NCI-H748 (cell line): ENCODE measurements at regions not wholly inside any gene's neighbourhood (a gene's known extent, or its start where the extent isn't known, plus 50 kb on each side); places are given as distances from the start of the nearest gene placed in this dataset.
"Not testable (repeated sequence)": the region's sequence is repeated elsewhere in the genome, so short reads cannot be mapped to it uniquely, and the experiment has no call there.

Experiments used
- DNase-seq: peaks from one replicate; lab custom pipeline; 2025; ENCODE audit not compliant: unreplicated experiment; lab: John Stamatoyannopoulos, UW

DNA sequence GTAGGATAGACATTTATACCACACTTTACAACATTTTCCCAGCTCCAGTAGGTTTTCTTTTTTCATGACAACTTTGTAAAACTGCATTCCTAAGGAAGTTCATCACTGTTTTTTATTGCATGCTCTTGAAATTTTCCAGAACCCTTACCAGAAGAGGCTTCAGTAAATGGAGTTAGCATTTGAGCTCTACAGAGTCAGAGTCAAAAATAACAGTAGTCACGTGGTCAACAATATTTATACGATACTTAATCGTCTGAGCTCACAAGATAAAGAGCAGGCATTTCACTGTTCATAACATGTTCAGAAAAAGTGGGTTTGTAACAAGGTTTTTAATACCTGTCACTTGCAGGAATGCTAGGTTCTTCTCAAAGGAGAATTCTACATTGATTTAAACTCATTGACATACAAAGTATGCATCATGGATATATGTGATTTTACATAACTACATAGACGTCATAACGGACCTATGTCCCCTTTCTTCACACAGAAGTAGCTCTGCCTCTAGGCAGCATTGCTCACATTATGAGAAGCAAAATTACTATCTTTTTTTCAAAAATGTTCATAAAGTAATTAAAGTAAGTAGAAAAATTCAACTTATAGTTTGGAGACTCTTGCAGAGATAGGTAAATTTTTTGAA, 187.0 kb upstream of the COL3A1 start:
- DNase-seq: no peak

GRCh38 chr2:188787658-188788240, 186.4 kb upstream of the COL3A1 start:
- DNase-seq: peak; percentile 7

GRCh38 chr2:188788621-188789020, 185.6 kb upstream of the COL3A1 start:
- no peak for DNase-seq

- DNase-seq: no peak
These were observed 184.2 kb upstream of the COL3A1 start for GRCh38 chr2:188789951-188790350.

GRCh38 chr2:188794453-188794852, 179.7 kb upstream of the COL3A1 start:
- DNase-seq: not testable (repeated sequence)

DNA sequence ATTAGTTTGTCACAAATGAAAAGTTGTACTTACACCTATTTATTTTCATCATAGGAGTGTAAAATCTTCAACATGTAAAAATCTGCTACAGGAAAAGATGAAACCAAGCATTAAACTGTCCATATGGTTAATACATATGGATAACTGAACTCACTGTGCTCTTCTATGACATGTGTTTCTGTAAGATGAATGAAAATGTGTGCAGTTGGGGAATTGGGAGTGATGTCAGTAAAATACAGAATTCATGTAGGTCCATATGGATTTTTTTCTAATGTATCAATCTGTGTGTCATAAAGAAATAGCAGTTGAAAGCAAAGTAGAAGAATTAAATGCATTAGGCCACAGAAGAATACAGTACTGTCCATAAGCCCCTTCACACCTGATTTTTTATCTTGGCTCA, 178.4 kb upstream of the COL3A1 start:
- DNase-seq: no peak

GRCh38 chr2:188797371-188797770, 176.8 kb upstream of the COL3A1 start:
- DNase-seq: no peak

- peak; percentile 6 for DNase-seq
These were observed 176.0 kb upstream of the COL3A1 start for GRCh38 chr2:188798159-188798558.

GRCh38 chr2:188805219-188805618, 169.0 kb upstream of the COL3A1 start:
- no peak for DNase-seq

- no peak for DNase-seq
These were observed 165.2 kb upstream of the COL3A1 start for GRCh38 chr2:188808947-188809355.

- no peak for DNase-seq
These were observed 163.6 kb upstream of the COL3A1 start for GRCh38 chr2:188810586-188810985.

DNA sequence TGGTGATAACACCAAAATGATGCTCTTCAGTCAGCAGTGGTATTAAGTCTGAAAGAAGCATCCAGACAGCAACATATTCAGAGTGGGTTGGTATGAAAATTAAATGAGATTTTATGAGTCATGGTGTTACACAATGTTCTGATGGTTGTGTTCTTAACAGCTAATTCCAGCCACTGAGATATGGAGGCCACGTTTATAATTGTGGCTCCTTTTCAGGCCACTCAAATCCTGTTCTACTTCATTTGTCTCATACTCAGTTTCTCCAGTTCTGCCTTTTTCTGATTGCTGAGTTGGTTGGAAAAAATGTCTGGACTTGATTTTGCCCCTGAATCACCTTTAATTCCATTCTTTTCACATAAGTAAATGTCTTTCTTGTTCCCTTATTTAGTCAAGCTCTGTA, 162.7 kb upstream of the COL3A1 start:
- no peak for DNase-seq

DNA sequence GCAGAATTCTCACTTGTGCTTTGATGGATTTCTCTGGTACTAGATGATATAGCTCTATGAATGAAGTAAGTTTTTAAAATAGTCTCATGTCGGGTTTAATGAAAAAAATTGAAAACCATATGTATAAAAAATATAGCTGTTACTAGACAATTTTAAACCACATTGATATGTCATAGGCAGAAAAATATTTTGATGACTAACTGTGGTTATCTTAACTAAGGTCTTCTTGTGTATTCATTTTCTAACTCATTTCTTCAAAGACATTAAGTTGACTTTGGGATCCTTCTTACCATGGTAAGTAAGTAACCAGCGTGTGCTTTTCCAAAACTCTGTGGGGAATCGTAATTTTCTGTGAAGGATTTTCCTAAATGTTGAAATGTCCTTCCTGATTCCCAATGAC, 160.9 kb upstream of the COL3A1 start:
- DNase-seq: no peak

- DNase-seq: no peak
These were observed 160.3 kb upstream of the COL3A1 start for GRCh38 chr2:188813857-188814256.

DNA sequence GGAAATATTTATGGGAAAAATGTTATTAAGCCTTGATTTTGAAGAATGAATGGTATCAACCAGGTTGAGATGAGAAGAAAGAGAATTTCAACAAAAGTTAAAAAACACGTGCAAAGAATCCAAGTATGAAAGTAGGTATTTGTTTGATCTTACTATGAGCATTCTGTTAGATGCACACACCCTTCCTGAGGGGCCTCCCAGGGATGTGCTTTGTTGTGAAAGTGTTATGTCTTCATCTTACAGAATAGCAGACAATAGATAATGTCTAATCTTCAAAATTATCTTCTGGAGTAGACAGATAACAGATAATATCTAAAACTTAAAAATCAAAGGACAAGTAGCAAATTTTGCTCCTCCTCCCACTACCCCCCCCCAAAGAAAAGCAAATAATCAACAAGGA, 155.2 kb upstream of the COL3A1 start:
- DNase-seq: no peak

- no peak for DNase-seq
These were observed 154.4 kb upstream of the COL3A1 start for GRCh38 chr2:188819792-188820191.

- DNase-seq: no peak
These were observed 153.6 kb upstream of the COL3A1 start for GRCh38 chr2:188820576-188820975.

GRCh38 chr2:188824125-188824524, 150.0 kb upstream of the COL3A1 start:
- no peak for DNase-seq

DNA sequence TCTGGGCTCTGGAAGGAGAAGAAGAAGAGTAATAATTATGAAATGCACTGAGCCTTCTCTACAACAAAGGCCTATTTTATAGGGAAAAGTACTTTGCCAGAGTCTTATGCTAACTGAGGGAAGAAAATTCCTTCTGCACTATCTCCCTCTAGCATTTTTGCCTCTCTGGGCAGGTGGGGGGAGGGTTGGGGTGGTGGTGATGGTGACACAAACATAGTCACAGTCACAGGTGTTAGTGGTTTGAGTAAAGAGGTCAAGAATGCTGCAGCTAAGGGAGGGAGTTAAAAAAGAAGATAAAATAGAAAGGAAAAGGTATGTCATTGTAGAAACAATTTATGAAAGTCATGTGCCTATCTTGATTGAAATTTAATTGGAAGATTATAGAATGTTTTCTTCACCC, 140.8 kb upstream of the COL3A1 start:
- DNase-seq: no peak

- no peak for DNase-seq
These were observed 140.4 kb upstream of the COL3A1 start for GRCh38 chr2:188833799-188834198.

GRCh38 chr2:188835006-188835405, 139.2 kb upstream of the COL3A1 start:
- DNase-seq: no peak

GRCh38 chr2:188835821-188836220, 138.4 kb upstream of the COL3A1 start:
- DNase-seq: no peak

DNA sequence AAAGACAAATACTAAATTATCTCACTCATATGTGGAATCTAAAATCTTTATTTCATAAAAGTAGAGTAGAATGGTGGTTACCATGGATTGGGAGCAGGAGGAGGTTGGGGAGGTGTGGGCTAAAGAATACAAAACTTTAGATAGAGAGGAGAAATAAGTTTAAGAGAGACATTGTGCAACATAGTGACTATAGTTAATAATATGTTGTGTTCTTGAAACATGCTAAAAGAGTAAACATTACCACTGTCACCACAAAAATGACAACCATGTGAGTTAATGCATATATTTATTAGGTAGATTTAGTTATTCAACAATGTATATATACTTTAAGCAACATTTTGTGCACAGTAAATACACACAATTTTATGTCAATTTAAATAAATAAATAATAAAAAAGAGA, 128.5 kb upstream of the COL3A1 start:
- no peak for DNase-seq
